SK-N-MC (cell line): ENCODE measurements at regions not wholly inside any gene's neighbourhood (a gene's known extent, or its start where the extent isn't known, plus 50 kb on each side); places are given as distances from the start of the nearest gene placed in this dataset.

Source experiments
- EZH2 ChIP-seq: fragments of 200-600 bp; sonication (generic); IDR thresholded peaks from one replicate; pipeline ENCODE4 v1.6.1; 2017; ENCODE audit warnings: antibody characterized with exemption
- FOXP2 ChIP-seq: optimal IDR thresholded peaks from 2 replicates; pipeline ENCODE3; 2011; ENCODE audit warnings: mild to moderate bottlenecking, moderate library complexity; ENCODE audit not compliant: insufficient read depth; ENCODE audit errors: extremely low read length, control extremely low read depth

DNA sequence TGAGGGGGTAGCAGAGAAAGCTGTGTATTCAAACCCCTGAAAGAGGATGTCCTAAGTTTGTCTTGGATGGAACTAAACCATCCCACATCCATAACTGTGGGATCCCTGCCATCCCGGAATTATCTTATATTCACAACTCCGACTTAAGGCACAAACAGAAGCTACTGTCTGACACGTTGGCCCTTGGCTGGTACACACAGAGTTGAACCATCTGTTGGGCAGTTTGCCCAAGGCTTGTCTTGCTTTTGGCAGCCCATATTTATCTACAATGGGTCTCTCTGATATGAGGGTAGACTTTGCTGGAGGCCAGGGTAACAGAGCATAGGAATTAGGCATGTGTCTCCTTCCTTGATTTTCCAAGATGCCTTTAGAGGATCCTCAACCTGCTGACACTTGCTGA is 116.6 kb upstream of the PROKR2 start:
- TF ChIP-seq FOXP2 (no peak), EZH2 (no peak)
